ENCODE measurements at regions not wholly inside any gene's neighbourhood (a gene's known extent, or its start where the extent isn't known, plus 50 kb on each side); places are given as distances from the start of the nearest gene placed in this dataset.

- no peak for TF ChIP-seq CTCF (IDR thresholded peaks at IDR 0.05; ENCODE audit: low read length, missing control alignments)
- no peak for DNase-seq (ENCODE audit: low read depth)
- no peak overlapping the region for H3K4me3 ChIP-seq (replicated peaks; ENCODE audit: low read depth, low read length)
Measured at GRCh38 chr1:30469426-30469825, 254.0 kb downstream of the MATN1 start.

- TF ChIP-seq CTCF (IDR thresholded peaks at IDR 0.05; ENCODE audit: low read length, missing control alignments): no peak
- no peak for DNase-seq (ENCODE audit: low read depth)
- H3K4me3 ChIP-seq (replicated peaks; ENCODE audit: low read depth, low read length): no peak overlapping the region
Measured at GRCh38 chr1:30467101-30467500, 256.3 kb downstream of the MATN1 start.

GRCh38 chr1:30466610-30467009 is 256.8 kb downstream of the MATN1 start:
- DNase-seq (ENCODE audit: low read depth): no peak
- no peak overlapping the region for H3K4me3 ChIP-seq (replicated peaks; ENCODE audit: low read depth, low read length)
- TF ChIP-seq CTCF (IDR thresholded peaks at IDR 0.05; ENCODE audit: low read length, missing control alignments): no peak

- H3K4me3 ChIP-seq (replicated peaks; ENCODE audit: low read depth, low read length): no peak overlapping the region
- no peak for TF ChIP-seq CTCF (IDR thresholded peaks at IDR 0.05; ENCODE audit: low read length, missing control alignments)
- DNase-seq (ENCODE audit: low read depth): no peak
Measured at GRCh38 chr1:30466026-30466425, 257.4 kb downstream of the MATN1 start.

- no peak for DNase-seq (ENCODE audit: low read depth)
- no peak for TF ChIP-seq CTCF (IDR thresholded peaks at IDR 0.05; ENCODE audit: low read length, missing control alignments)
- no peak overlapping the region for H3K4me3 ChIP-seq (replicated peaks; ENCODE audit: low read depth, low read length)
Measured at GRCh38 chr1:30465096-30465495, 258.3 kb downstream of the MATN1 start.

- TF ChIP-seq CTCF (IDR thresholded peaks at IDR 0.05; ENCODE audit: low read length, missing control alignments): no peak
- no peak for DNase-seq (ENCODE audit: low read depth)
- H3K4me3 ChIP-seq (replicated peaks; ENCODE audit: low read depth, low read length): no peak overlapping the region
Measured at GRCh38 chr1:30464187-30464617, 259.2 kb downstream of the MATN1 start.

GRCh38 chr1:30462826-30463425 is 260.5 kb downstream of the MATN1 start:
- TF ChIP-seq CTCF (IDR thresholded peaks at IDR 0.05; ENCODE audit: low read length, missing control alignments): no peak
- DNase-seq (ENCODE audit: low read depth): no peak
- no peak overlapping the region for H3K4me3 ChIP-seq (replicated peaks; ENCODE audit: low read depth, low read length)

Measured in fibroblast of pulmonary artery (primary cell).